Esophagus muscularis mucosa (tissue), 4 donors: ENCODE measurements at regions not wholly inside any gene's neighbourhood (a gene's known extent, or its start where the extent isn't known, plus 50 kb on each side); places are given as distances from the start of the nearest gene placed in this dataset.

Experiments
- EP300 ChIP-seq: sonication (generic); formaldehyde crosslinking; IDR thresholded peaks from one replicate; pipeline ENCODE4 v1.6.1; 2017; ENCODE audit warnings: antibody characterized with exemption
- POLR2A ChIP-seq: fragments of 450-650 bp; IDR thresholded peaks from one replicate; pipeline ENCODE4 v1.6.1; 2017; ENCODE audit warnings: antibody characterized with exemption, moderate library complexity, mild to moderate bottlenecking, low read depth
- POLR2AphosphoS5 ChIP-seq, 2 donors: sonication (generic); formaldehyde crosslinking; IDR thresholded peaks; one replicate each; pipeline ENCODE4 v1.6.1; 2017; ENCODE audit warnings: antibody characterized with exemption in 2 of 2
- TF ChIP-seq, protein P1 (sequence below), 3 experiments: fragments of 200-600 bp in 2 of 3; fragments of 450-650 bp in 1 of 3; sonication (generic) in 2 of 3; IDR thresholded peaks; one replicate each; pipeline ENCODE4 v1.5.1; 2017 to 2019; ENCODE audit warnings: antibody characterized with exemption in 3 of 3, mild to moderate bottlenecking in 2 of 3, moderate library complexity in 1 of 3

DNA sequence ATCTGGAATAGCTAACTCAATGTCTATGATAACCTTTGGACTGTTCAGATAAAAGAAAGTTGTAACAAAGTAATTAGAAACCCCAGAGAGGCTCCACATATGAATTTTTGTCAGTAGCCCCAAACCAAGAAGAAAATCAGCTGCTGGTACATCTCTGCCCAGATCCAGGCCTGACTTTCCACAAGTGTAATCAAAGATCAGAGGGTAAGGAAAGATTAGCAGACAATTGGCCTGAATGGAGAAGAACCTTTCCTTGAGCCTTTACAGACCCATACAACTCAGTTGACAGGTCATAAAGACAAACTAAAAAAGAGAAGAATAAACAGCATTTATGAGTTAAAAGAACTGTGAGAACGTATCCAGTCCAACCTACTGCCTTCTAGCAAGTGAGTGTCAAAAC, 366.7 kb upstream of the PKN2 start:
- TF ChIP-seq, protein P1, sequence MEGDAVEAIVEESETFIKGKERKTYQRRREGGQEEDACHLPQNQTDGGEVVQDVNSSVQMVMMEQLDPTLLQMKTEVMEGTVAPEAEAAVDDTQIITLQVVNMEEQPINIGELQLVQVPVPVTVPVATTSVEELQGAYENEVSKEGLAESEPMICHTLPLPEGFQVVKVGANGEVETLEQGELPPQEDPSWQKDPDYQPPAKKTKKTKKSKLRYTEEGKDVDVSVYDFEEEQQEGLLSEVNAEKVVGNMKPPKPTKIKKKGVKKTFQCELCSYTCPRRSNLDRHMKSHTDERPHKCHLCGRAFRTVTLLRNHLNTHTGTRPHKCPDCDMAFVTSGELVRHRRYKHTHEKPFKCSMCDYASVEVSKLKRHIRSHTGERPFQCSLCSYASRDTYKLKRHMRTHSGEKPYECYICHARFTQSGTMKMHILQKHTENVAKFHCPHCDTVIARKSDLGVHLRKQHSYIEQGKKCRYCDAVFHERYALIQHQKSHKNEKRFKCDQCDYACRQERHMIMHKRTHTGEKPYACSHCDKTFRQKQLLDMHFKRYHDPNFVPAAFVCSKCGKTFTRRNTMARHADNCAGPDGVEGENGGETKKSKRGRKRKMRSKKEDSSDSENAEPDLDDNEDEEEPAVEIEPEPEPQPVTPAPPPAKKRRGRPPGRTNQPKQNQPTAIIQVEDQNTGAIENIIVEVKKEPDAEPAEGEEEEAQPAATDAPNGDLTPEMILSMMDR (IDR thresholded peaks at IDR 0.05) = no peak
- TF ChIP-seq POLR2A (no peak), EP300 (no peak), POLR2AphosphoS5 (IDR thresholded peaks at IDR 0.05) (no peak)
